ENCODE measurements at regions not wholly inside any gene's neighbourhood (a gene's known extent, or its start where the extent isn't known, plus 50 kb on each side); places are given as distances from the start of the nearest gene placed in this dataset.

DNA sequence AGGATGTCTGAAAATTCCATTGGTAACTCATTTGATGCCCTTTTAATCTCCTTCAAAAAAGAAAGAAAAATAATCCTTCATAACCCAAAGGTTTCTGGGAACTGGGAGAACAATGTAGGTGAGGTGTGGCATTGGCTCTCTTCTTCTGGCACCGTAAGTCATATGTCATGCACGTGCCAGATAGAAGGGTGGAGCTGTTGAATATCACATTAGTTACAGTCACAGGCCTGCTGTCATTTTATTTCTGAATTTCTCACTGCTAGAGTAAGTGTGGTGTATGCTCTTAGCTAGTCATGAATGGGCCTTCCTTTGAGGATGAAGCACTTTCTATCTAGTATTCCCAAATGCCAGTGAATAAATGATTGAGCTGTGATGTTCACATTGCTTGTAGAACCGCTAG lies 201.8 kb upstream of the SGCD start:
- TF ChIP-seq EZH2 (IDR thresholded peaks at IDR 0.05; ENCODE audit: borderline replicate concordance, low read depth, low read length, severe bottlenecking), result no peak
- H3K27ac ChIP-seq (ENCODE audit: low read length), result no peak overlapping the region
- ATAC-seq (ENCODE audit: insufficient read depth, low read depth), result no peak

DNA sequence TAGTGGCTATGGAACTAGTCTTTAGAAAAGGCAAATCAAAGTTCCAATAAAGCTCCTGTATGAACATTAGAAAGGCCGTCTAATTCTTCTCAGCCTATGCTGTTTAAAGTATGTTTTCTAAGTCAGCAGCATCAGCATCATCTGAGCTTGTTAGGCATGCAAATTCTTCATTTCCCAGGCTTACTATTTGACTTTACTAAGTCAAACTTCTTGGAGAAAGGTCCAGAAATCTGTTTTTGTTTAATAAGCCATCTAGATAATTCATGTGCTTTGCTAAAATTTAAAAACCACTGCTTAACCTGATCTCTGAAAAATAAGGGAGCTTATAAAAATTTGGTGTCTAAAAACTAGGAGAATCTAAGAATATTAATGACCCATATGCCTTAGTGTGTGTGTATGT lies 200.2 kb upstream of the SGCD start:
- no peak for TF ChIP-seq EZH2 (IDR thresholded peaks at IDR 0.05; ENCODE audit: borderline replicate concordance, low read depth, low read length, severe bottlenecking)
- TF ChIP-seq, protein P1, sequence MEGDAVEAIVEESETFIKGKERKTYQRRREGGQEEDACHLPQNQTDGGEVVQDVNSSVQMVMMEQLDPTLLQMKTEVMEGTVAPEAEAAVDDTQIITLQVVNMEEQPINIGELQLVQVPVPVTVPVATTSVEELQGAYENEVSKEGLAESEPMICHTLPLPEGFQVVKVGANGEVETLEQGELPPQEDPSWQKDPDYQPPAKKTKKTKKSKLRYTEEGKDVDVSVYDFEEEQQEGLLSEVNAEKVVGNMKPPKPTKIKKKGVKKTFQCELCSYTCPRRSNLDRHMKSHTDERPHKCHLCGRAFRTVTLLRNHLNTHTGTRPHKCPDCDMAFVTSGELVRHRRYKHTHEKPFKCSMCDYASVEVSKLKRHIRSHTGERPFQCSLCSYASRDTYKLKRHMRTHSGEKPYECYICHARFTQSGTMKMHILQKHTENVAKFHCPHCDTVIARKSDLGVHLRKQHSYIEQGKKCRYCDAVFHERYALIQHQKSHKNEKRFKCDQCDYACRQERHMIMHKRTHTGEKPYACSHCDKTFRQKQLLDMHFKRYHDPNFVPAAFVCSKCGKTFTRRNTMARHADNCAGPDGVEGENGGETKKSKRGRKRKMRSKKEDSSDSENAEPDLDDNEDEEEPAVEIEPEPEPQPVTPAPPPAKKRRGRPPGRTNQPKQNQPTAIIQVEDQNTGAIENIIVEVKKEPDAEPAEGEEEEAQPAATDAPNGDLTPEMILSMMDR (IDR thresholded peaks at IDR 0.05; ENCODE audit: borderline replicate concordance, extremely low read depth, low read length, poor library complexity, severe bottlenecking), result no peak
- ATAC-seq (ENCODE audit: insufficient read depth, low read depth) (no peak), DNase-seq (no peak)
- Histone ChIP-seq H2AFZ (ENCODE audit: low read depth, low read length) (no peak overlapping the region), H3K9ac (ENCODE audit: low read depth, low read length) (no peak overlapping the region), H3K4me1 (ENCODE audit: insufficient read depth, low read length) (no peaks in the 10 kb centered on the region), H3K27me3 (ENCODE audit: insufficient read depth, low read length, poor library complexity) (peaks cover 3% of the 10 kb centered on the region), H4K20me1 (ENCODE audit: insufficient read depth, low read length) (no peaks in the 10 kb centered on the region), H3K36me3 (ENCODE audit: insufficient read depth, low read length) (no peaks in the 10 kb centered on the region), H3K4me2 (ENCODE audit: insufficient read depth, low read length) (no peak overlapping the region), H3K9me3 (ENCODE audit: insufficient read depth, low read length, severe bottlenecking) (no peaks in the 10 kb centered on the region), H3K79me2 (ENCODE audit: insufficient read depth, low read length) (no peaks in the 10 kb centered on the region), H3K27ac (ENCODE audit: low read length) (no peak overlapping the region), H3K4me3 (ENCODE audit: low read depth in 1 of 2, low read length in 2 of 2) (no peak overlapping the region)

More for the DNA sequence above, 201.8 kb upstream of the SGCD start:
- Histone ChIP-seq H3K4me1 (ENCODE audit: insufficient read depth, low read length) (no peaks in the 10 kb centered on the region), H3K4me2 (ENCODE audit: insufficient read depth, low read length) (no peak overlapping the region), H3K9me3 (ENCODE audit: insufficient read depth, low read length, severe bottlenecking) (no peaks in the 10 kb centered on the region), H4K20me1 (ENCODE audit: insufficient read depth, low read length) (no peaks in the 10 kb centered on the region), H3K9ac (ENCODE audit: low read depth, low read length) (no peak overlapping the region), H3K79me2 (ENCODE audit: insufficient read depth, low read length) (no peaks in the 10 kb centered on the region), H3K36me3 (ENCODE audit: insufficient read depth, low read length) (no peaks in the 10 kb centered on the region), H2AFZ (ENCODE audit: low read depth, low read length) (no peak overlapping the region), H3K27me3 (ENCODE audit: insufficient read depth, low read length, poor library complexity) (peaks cover 6% of the 10 kb centered on the region), H3K4me3 (ENCODE audit: low read depth in 1 of 2, low read length in 2 of 2) (no peak overlapping the region)
- no peak for DNase-seq

DNA sequence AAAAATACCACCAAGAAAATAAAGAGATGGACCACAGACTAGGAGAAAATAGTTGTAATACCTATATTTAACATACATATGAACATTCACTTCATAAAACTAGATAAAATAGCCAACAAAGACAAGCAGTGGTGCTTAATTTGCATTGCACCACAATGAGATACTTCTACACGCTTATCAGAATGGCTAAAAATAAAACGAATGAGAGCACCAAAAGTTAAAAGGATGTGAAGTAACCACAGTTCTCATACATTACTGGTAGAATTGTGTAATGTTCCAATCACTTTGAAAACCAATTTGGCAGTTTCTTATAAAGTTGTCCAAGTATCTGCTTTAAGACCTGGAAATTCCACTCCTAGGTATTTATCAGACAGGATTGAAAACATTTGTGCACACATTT lies 198.9 kb upstream of the SGCD start:
- ATAC-seq (ENCODE audit: insufficient read depth, low read depth), result no peak
- Histone ChIP-seq H2AFZ (ENCODE audit: low read depth, low read length) (no peak overlapping the region), H3K9me3 (ENCODE audit: insufficient read depth, low read length, severe bottlenecking) (no peaks in the 10 kb centered on the region), H3K27ac (ENCODE audit: low read length) (no peak overlapping the region), H3K79me2 (ENCODE audit: insufficient read depth, low read length) (no peaks in the 10 kb centered on the region), H3K9ac (ENCODE audit: low read depth, low read length) (no peak overlapping the region), H3K36me3 (ENCODE audit: insufficient read depth, low read length) (no peaks in the 10 kb centered on the region), H3K4me1 (ENCODE audit: insufficient read depth, low read length) (no peaks in the 10 kb centered on the region), H3K4me2 (ENCODE audit: insufficient read depth, low read length) (no peak overlapping the region), H4K20me1 (ENCODE audit: insufficient read depth, low read length) (no peaks in the 10 kb centered on the region), H3K27me3 (ENCODE audit: insufficient read depth, low read length, poor library complexity) (peaks cover 3% of the 10 kb centered on the region), H3K4me3 (ENCODE audit: low read depth in 1 of 2, low read length in 2 of 2) (no peak overlapping the region)
- no peak for DNase-seq
- TF ChIP-seq EZH2 (IDR thresholded peaks at IDR 0.05; ENCODE audit: borderline replicate concordance, low read depth, low read length, severe bottlenecking), result no peak
- TF ChIP-seq, protein P1 (IDR thresholded peaks at IDR 0.05; ENCODE audit: borderline replicate concordance, extremely low read depth, low read length, poor library complexity, severe bottlenecking), result no peak

GRCh38 chr5:156134216-156134615 lies 192.7 kb upstream of the SGCD start:
- no peaks in the 10 kb centered on the region for H3K27me3 ChIP-seq (ENCODE audit: insufficient read depth, low read length, poor library complexity)

More at GRCh38 chr5:156134216-156134615, 192.7 kb upstream of the SGCD start:
- Histone ChIP-seq H3K79me2 (ENCODE audit: insufficient read depth, low read length) (no peaks in the 10 kb centered on the region), H3K4me3 (ENCODE audit: low read depth in 1 of 2, low read length in 2 of 2) (no peak overlapping the region), H3K4me2 (ENCODE audit: insufficient read depth, low read length) (no peak overlapping the region), H3K36me3 (ENCODE audit: insufficient read depth, low read length) (no peaks in the 10 kb centered on the region), H3K27ac (ENCODE audit: low read length) (no peak overlapping the region), H3K4me1 (ENCODE audit: insufficient read depth, low read length) (no peaks in the 10 kb centered on the region), H3K9me3 (ENCODE audit: insufficient read depth, low read length, severe bottlenecking) (no peaks in the 10 kb centered on the region), H3K9ac (ENCODE audit: low read depth, low read length) (no peak overlapping the region), H2AFZ (ENCODE audit: low read depth, low read length) (no peak overlapping the region), H4K20me1 (ENCODE audit: insufficient read depth, low read length) (no peaks in the 10 kb centered on the region)
- no peak for ATAC-seq (ENCODE audit: insufficient read depth, low read depth)
- no peak for TF ChIP-seq EZH2 (IDR thresholded peaks at IDR 0.05; ENCODE audit: borderline replicate concordance, low read depth, low read length, severe bottlenecking)
- TF ChIP-seq, protein P1 (IDR thresholded peaks at IDR 0.05; ENCODE audit: borderline replicate concordance, extremely low read depth, low read length, poor library complexity, severe bottlenecking), result no peak
- no peak for DNase-seq

Data from DND-41 (cell line).